Pancreas (tissue), 10 donors: ENCODE measurements at regions not wholly inside any gene's neighbourhood (a gene's known extent, or its start where the extent isn't known, plus 50 kb on each side); places are given as distances from the start of the nearest gene placed in this dataset.
A peak's percentile ranks its signal among the peaks of the same experiment; 100 is the strongest.

Source experiments
- ATAC-seq, 4 donors: fragments of 200-7000 bp; cut with Tn5 transposase; one replicate each; pipeline versions ENCODE4 v1.8.0 to v1.9.1; 2020; ENCODE audit warnings: mild to moderate bottlenecking in 4 of 4, moderate library complexity in 4 of 4
- DNase-seq, 6 donors: peaks; one replicate each; pipeline ENCODE4 v3.0.0-alpha.2; 2020
- FAIRE-seq: peaks from 2 replicates; lab custom pipeline; 2012; peaks lifted over from hg19 to GRCh38; lab: Jason Lieb, UNC
- H3K27ac ChIP-seq, 4 donors: fragments of 200-600 bp; sonication (generic); 1 replicate in 3 of 4; 2 replicates in 1 of 4; pipeline versions ENCODE4 v1.5.0 to v1.8.0; 2020
- H3K27me3 ChIP-seq, 4 donors: fragments of 200-600 bp; one replicate each; pipeline ENCODE4 v1.8.0; 2021
- H3K36me3 ChIP-seq, 3 donors: fragments of 200-600 bp; sonication (generic) in 1 of 3; one replicate each; pipeline versions ENCODE4 v1.5.0 to v1.8.0; 2020 to 2021
- H3K4me1 ChIP-seq, 3 donors: fragments of 200-600 bp; one replicate each; pipeline ENCODE4 v1.8.0; 2021
- H3K4me3 ChIP-seq, 4 donors: fragments of 200-600 bp; sonication (generic) in 2 of 4; one replicate each; pipeline versions ENCODE4 v1.5.0 to v1.8.0; 2020 to 2021
- H3K9me3 ChIP-seq, 4 donors: fragments of 200-600 bp; one replicate each; pipeline ENCODE4 v1.8.0; 2021
- WGBS, 2 donors: extraction: QIAGEN DNeasy Blood & Tissue Kit; methylation state at CpG; one replicate each; pipeline ENCODE4 v1.1.7; 2013; 5-methylcytosine and 5-hydroxymethylcytosine counted together
- intact Hi-C, 3 donors: fragments of 100-400 bp; cut with DNase I; formaldehyde crosslinking; loops; one replicate each; pipeline versions ENCODE4 v1.11.1 to v1.14.2; 2022
- TF ChIP-seq, protein P1 (sequence below), 4 donors: fragments of 200-600 bp; sonication (generic) in 3 of 4; IDR thresholded peaks; one replicate each; pipeline versions ENCODE4 v1.5.0 to v1.8.0; 2021; ENCODE audit warnings: antibody characterized with exemption in 4 of 4
- donor health status: healthy with polysubstance abuse.
- donor health status: DM: no; HTN: no; CAD: no; lungs with moderate emphysema.
- donor health status: DM: no; HTN: no; CAD: no.
- donor health status: control.
- donor health status: control.
- donor health status: Bipolar disorder and iron deficiency.
- donor health status: DM: yes; HTN: yes; CAD: no.
- donor health status: DM: no; HTN: no; CAD: no.
- donor health status: DM: no; HTN: no; CAD: no.
- donor health status: DM: yes; HTN: yes; CAD: no.

DNA sequence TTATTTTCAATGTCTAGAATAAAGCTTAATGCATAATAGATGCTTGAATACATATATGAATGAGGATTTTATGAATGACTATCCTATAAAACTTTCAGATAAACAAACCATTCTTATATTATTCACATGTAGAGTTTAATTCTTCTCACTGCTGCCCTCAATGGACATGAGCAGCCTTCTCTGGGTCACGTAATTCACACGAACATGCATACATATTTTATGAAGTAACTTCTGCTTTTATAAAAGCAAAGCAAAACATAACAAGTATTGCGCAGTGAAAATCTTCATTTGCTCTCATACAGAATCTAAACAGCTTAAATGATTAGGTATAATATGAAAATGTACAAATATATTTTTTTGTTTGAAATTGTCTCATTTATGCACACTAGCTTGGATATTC, 116.7 kb downstream of the TMA16 start:
- Histone ChIP-seq H3K27me3 (peaks cover 0 to 6% (median 0%) of the 10 kb centered on the region in 4 donors), H3K4me3 (peak overlapping the region in 1 of 4 donors; percentile 13), H3K27ac (peak overlapping the region in 1 of 4 donors; percentile 44), H3K9me3 (no peaks in the 10 kb centered on the region), H3K36me3 (no peaks in the 10 kb centered on the region), H3K4me1 (no peaks in the 10 kb centered on the region)
- WGBS, 2 donors = 57 to 68% methylated on average over 3 of the region's 3 CpGs
- FAIRE-seq = no peak
- ATAC-seq = peak in 2 of 4 donors; percentile 54 to 59
- no peak for DNase-seq
- intact Hi-C loops = no loop called here
- TF ChIP-seq, protein P1, sequence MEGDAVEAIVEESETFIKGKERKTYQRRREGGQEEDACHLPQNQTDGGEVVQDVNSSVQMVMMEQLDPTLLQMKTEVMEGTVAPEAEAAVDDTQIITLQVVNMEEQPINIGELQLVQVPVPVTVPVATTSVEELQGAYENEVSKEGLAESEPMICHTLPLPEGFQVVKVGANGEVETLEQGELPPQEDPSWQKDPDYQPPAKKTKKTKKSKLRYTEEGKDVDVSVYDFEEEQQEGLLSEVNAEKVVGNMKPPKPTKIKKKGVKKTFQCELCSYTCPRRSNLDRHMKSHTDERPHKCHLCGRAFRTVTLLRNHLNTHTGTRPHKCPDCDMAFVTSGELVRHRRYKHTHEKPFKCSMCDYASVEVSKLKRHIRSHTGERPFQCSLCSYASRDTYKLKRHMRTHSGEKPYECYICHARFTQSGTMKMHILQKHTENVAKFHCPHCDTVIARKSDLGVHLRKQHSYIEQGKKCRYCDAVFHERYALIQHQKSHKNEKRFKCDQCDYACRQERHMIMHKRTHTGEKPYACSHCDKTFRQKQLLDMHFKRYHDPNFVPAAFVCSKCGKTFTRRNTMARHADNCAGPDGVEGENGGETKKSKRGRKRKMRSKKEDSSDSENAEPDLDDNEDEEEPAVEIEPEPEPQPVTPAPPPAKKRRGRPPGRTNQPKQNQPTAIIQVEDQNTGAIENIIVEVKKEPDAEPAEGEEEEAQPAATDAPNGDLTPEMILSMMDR (IDR thresholded peaks at IDR 0.05) = no peak

GRCh38 chr4:163611784-163612445, 117.4 kb downstream of the TMA16 start:
- 46 to 63% methylated on average over 2 of the region's 2 CpGs for WGBS, 2 donors
- Histone ChIP-seq H3K4me1 (no peaks in the 10 kb centered on the region), H3K27me3 (peaks cover 0 to 6% (median 0%) of the 10 kb centered on the region in 4 donors), H3K9me3 (no peaks in the 10 kb centered on the region), H3K27ac (peak overlapping the region in 1 of 4 donors; percentile 44), H3K4me3 (peak overlapping the region in 1 of 4 donors; percentile 15), H3K36me3 (no peaks in the 10 kb centered on the region)
- no peak for ATAC-seq
- TF ChIP-seq, protein P1 (IDR thresholded peaks at IDR 0.05) = no peak
- no peak for DNase-seq
- intact Hi-C loops = no loop called here
- FAIRE-seq = no peak

GRCh38 chr4:163612762-163613161, 118.3 kb downstream of the TMA16 start:
- Histone ChIP-seq H3K4me3 (peak overlapping the region in 1 of 4 donors; percentile 15), H3K27me3 (peaks cover 0 to 6% (median 0%) of the 10 kb centered on the region in 4 donors), H3K27ac (no peak overlapping the region), H3K4me1 (no peaks in the 10 kb centered on the region), H3K36me3 (no peaks in the 10 kb centered on the region), H3K9me3 (no peaks in the 10 kb centered on the region)
- intact Hi-C loops = no loop called here
- DNase-seq (no peak), ATAC-seq (peak in 2 of 4 donors; percentile 33 to 60), FAIRE-seq (no peak)
- TF ChIP-seq, protein P1 (IDR thresholded peaks at IDR 0.05) = no peak

DNA sequence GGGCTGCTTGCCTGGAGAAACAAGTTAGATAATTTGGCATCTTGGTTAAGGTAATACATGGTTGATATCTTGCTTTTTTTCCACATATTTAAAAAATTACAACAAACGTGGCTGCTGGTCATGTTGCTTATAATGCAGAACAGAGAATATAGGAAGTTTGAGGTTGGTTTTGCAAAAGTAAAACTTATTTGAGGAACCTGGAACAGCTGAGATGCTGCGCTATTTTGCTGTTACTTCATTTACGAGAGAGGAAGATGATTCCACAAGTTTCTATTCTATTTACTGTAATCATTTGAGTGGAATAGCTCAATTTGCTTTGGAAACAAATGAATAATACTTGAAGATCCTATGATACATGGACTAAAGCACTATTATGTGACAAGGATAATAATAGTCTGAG, 118.9 kb downstream of the TMA16 start:
- no peak for DNase-seq
- TF ChIP-seq, protein P1 (IDR thresholded peaks at IDR 0.05) = no peak
- H3K4me1 ChIP-seq = no peaks in the 10 kb centered on the region
- peaks cover 0 to 6% (median 0%) of the 10 kb centered on the region in 4 donors for H3K27me3 ChIP-seq
- intact Hi-C loops = no loop called here
- H3K9me3 ChIP-seq = no peaks in the 10 kb centered on the region
- peak in 2 of 4 donors; percentile 52 to 67 for ATAC-seq
- no peaks in the 10 kb centered on the region for H3K36me3 ChIP-seq
- no peak for FAIRE-seq
- H3K4me3 ChIP-seq = peak overlapping the region in 1 of 4 donors; percentile 15
- 62 to 64% methylated on average over 3 of the region's 3 CpGs for WGBS, 2 donors
- H3K27ac ChIP-seq = no peak overlapping the region

DNA sequence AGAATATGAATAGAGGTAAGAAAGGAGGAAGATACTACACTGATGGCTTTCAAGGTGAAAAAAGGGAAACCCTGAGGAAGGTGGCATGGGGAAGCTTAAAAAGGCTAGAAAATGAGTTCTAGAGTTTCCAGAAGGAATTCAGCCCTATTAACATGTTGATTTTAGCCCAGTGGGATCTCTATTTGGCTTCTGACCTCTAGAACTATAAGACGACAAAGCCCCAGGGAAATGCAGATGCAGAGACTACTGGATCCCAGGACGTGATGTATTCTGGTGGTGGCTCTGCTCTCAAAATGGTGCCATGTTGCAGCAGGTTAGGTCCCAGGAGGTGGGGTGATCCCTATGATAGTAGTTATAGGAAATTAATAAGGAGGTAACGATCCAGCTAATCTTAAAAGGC, 120.4 kb downstream of the TMA16 start:
- H3K36me3 ChIP-seq = no peaks in the 10 kb centered on the region
- TF ChIP-seq, protein P1 (IDR thresholded peaks at IDR 0.05) = no peak
- DNase-seq (no peak), FAIRE-seq (no peak), ATAC-seq (no peak)
- H3K4me1 ChIP-seq = no peaks in the 10 kb centered on the region
- peaks cover 0 to 6% (median 0%) of the 10 kb centered on the region in 4 donors for H3K27me3 ChIP-seq
- intact Hi-C loops = no loop called here
- no peak overlapping the region for H3K4me3 ChIP-seq
- no peak overlapping the region for H3K27ac ChIP-seq
- H3K9me3 ChIP-seq = no peaks in the 10 kb centered on the region
- 54 to 68% methylated on average over 3 of the region's 3 CpGs for WGBS, 2 donors
